Mesendoderm (in vitro differentiated cells): ENCODE measurements at regions not wholly inside any gene's neighbourhood (a gene's known extent, or its start where the extent isn't known, plus 50 kb on each side); places are given as distances from the start of the nearest gene placed in this dataset.

Source experiments
- DNase-seq: peaks from one replicate; pipeline ENCODE4 v3.0.0; 2013
- H2AK5ac ChIP-seq: 2 replicates; pipeline ENCODE4 v1.6.1; 2013; ENCODE audit warnings: low read length, inconsistent platforms
- H2BK120ac ChIP-seq: 2 replicates; pipeline ENCODE4 v1.6.1; 2013; ENCODE audit warnings: low read depth, mild to moderate bottlenecking, low read length, moderate library complexity, mixed read lengths
- H2BK15ac ChIP-seq: replicated peaks from 2 replicates; pipeline ENCODE4 v1.6.1; 2013; ENCODE audit warnings: low read depth, mild to moderate bottlenecking, moderate library complexity
- H2BK5ac ChIP-seq: 2 replicates; pipeline ENCODE4 v1.6.1; 2013; ENCODE audit warnings: low read length, inconsistent platforms
- H3K18ac ChIP-seq: 2 replicates; pipeline ENCODE4 v1.6.1; 2013; ENCODE audit warnings: mild to moderate bottlenecking, low read length, mixed read lengths
- H3K23ac ChIP-seq: one replicate; pipeline ENCODE4 v1.6.1; 2013; ENCODE audit warnings: low read length
- H3K27ac ChIP-seq: 2 replicates; pipeline ENCODE4 v1.5.1; 2013; ENCODE audit warnings: low read depth, mild to moderate bottlenecking, inconsistent platforms, low read length, moderate library complexity
- H3K27me3 ChIP-seq: 2 replicates; pipeline ENCODE4 v1.6.1; 2013; ENCODE audit warnings: low read length, control low read depth, mild to moderate bottlenecking, inconsistent platforms; ENCODE audit not compliant: insufficient read depth, poor library complexity
- H3K36me3 ChIP-seq: 2 replicates; pipeline ENCODE4 v1.6.1; 2013; ENCODE audit warnings: low read length, inconsistent platforms; ENCODE audit not compliant: control insufficient read depth, insufficient read depth
- H3K4ac ChIP-seq: one replicate; pipeline ENCODE4 v1.6.1; 2013; ENCODE audit warnings: low read depth, mild to moderate bottlenecking, low read length, moderate library complexity
- H3K4me1 ChIP-seq: 2 replicates; pipeline ENCODE4 v1.6.1; 2013; ENCODE audit warnings: low read depth, low read length, inconsistent platforms; ENCODE audit not compliant: control insufficient read depth
- H3K4me2 ChIP-seq: 2 replicates; pipeline ENCODE4 v1.6.1; 2013; ENCODE audit warnings: low read length
- H3K4me3 ChIP-seq: 2 replicates; pipeline ENCODE4 v1.5.1; 2013; ENCODE audit warnings: mild to moderate bottlenecking, low read length
- H3K56ac ChIP-seq: one replicate; pipeline ENCODE4 v1.6.1; 2013; ENCODE audit warnings: low read length
- H3K79me1 ChIP-seq: 2 replicates; pipeline ENCODE4 v1.6.1; 2013; ENCODE audit warnings: low read length, inconsistent platforms
- H3K79me2 ChIP-seq: 2 replicates; pipeline ENCODE4 v1.6.1; 2013; ENCODE audit warnings: mild to moderate bottlenecking, low read length; ENCODE audit not compliant: control insufficient read depth, insufficient read depth
- H3K9ac ChIP-seq: 2 replicates; pipeline ENCODE4 v1.6.1; 2013; ENCODE audit warnings: low read length, inconsistent platforms
- H4K5ac ChIP-seq: one replicate; pipeline ENCODE4 v1.6.1; 2013; ENCODE audit warnings: low read length
- H4K8ac ChIP-seq: one replicate; pipeline ENCODE4 v1.6.1; 2013; ENCODE audit warnings: low read depth, mild to moderate bottlenecking, control low read depth, low read length, moderate library complexity
- WGBS: extraction: QIAGEN DNeasy Blood & Tissue Kit; methylation state at CpG from one replicate; pipeline ENCODE4 v1.1.7; 2013; ENCODE audit warnings: low lambda C conversion rate, missing lambda C conversion rate; ENCODE audit not compliant: insufficient coverage; ENCODE audit errors: extremely low coverage; 5-methylcytosine and 5-hydroxymethylcytosine counted together

GRCh38 chr2:7697052-7697451 lies 779.8 kb downstream of the RNF144A start:
- Histone ChIP-seq H3K9ac (no peak overlapping the region), H3K4me1 (peaks cover 6% of the 10 kb centered on the region), H2BK120ac (no peak overlapping the region), H3K27me3 (no peaks in the 10 kb centered on the region), H3K79me1 (no peaks in the 10 kb centered on the region), H2AK5ac (no peak overlapping the region), H3K4me2 (no peak overlapping the region), H3K79me2 (no peaks in the 10 kb centered on the region), H3K4me3 (no peak overlapping the region), H3K56ac (no peak overlapping the region), H3K23ac (no peak overlapping the region), H3K27ac (peak overlapping the region; percentile 39), H4K5ac (no peak overlapping the region), H3K36me3 (no peaks in the 10 kb centered on the region), H3K18ac (no peak overlapping the region), H4K8ac (no peak overlapping the region), H3K4ac (no peak overlapping the region), H2BK15ac (no peak overlapping the region), H2BK5ac (no peak overlapping the region)
- DNase-seq = peak; percentile 76
- WGBS = no CpG with 5 or more reads among the region's 9 CpGs

- Histone ChIP-seq H2BK120ac (peak overlapping the region; percentile 51), H3K79me2 (no peaks in the 10 kb centered on the region), H3K27me3 (no peaks in the 10 kb centered on the region), H2BK15ac (no peak overlapping the region), H2BK5ac (no peak overlapping the region), H3K4me1 (peaks cover 3% of the 10 kb centered on the region), H3K4me2 (no peak overlapping the region), H2AK5ac (no peak overlapping the region), H3K18ac (peak overlapping the region; percentile 77), H3K36me3 (no peaks in the 10 kb centered on the region), H3K9ac (no peak overlapping the region), H4K5ac (no peak overlapping the region), H3K79me1 (no peaks in the 10 kb centered on the region), H3K27ac (peak overlapping the region; percentile 45), H3K56ac (no peak overlapping the region), H4K8ac (peak overlapping the region; percentile 82), H3K4me3 (no peak overlapping the region), H3K23ac (no peak overlapping the region), H3K4ac (no peak overlapping the region)
- WGBS = no CpG with 5 or more reads among the region's 1 CpG
- DNase-seq = no peak
Observed at GRCh38 chr2:7701791-7702190, 784.6 kb downstream of the RNF144A start.

DNA sequence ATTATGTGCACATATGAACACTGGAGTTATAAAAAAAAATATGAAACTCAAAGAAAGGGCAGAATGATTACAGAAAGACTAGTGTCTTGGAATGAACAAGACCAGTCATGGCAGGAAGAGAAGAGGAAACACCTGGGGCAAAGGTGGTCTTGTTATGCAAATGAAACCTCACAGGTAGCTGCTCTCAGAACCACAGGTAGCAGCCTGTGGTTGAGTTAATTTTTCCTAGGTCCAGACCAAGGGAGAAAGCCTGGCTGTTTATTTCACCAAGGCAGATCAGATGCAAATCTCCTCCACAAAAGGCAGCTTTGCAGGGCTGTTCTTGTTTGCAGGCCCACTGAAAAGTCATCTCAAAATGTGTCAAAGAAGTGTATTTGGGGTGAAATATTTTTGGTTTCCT lies 785.8 kb downstream of the RNF144A start:
- Histone ChIP-seq H3K4ac (no peak overlapping the region), H3K23ac (no peak overlapping the region), H2BK5ac (no peak overlapping the region), H3K27me3 (no peaks in the 10 kb centered on the region), H2BK120ac (no peak overlapping the region), H3K79me2 (no peaks in the 10 kb centered on the region), H3K4me3 (no peak overlapping the region), H3K27ac (no peak overlapping the region), H2BK15ac (no peak overlapping the region), H2AK5ac (no peak overlapping the region), H3K4me1 (peaks cover 3% of the 10 kb centered on the region), H3K18ac (no peak overlapping the region), H3K56ac (no peak overlapping the region), H3K4me2 (no peak overlapping the region), H3K9ac (no peak overlapping the region), H4K5ac (no peak overlapping the region), H4K8ac (no peak overlapping the region), H3K36me3 (no peaks in the 10 kb centered on the region), H3K79me1 (no peaks in the 10 kb centered on the region)
- DNase-seq = peak; percentile 49

- Histone ChIP-seq H2AK5ac (no peak overlapping the region), H3K56ac (no peak overlapping the region), H3K79me2 (no peaks in the 10 kb centered on the region), H3K4ac (no peak overlapping the region), H4K5ac (no peak overlapping the region), H3K18ac (no peak overlapping the region), H3K27ac (no peak overlapping the region), H2BK5ac (no peak overlapping the region), H2BK120ac (no peak overlapping the region), H3K36me3 (no peaks in the 10 kb centered on the region), H3K4me1 (peaks cover 3% of the 10 kb centered on the region), H3K23ac (no peak overlapping the region), H2BK15ac (no peak overlapping the region), H3K4me3 (no peak overlapping the region), H3K4me2 (no peak overlapping the region), H3K9ac (no peak overlapping the region), H3K27me3 (no peaks in the 10 kb centered on the region), H4K8ac (no peak overlapping the region), H3K79me1 (no peaks in the 10 kb centered on the region)
- peak; percentile 65 for DNase-seq
- no CpG with 5 or more reads among the region's 5 CpGs for WGBS
Observed at GRCh38 chr2:7703543-7704144, 786.4 kb downstream of the RNF144A start.

GRCh38 chr2:7704296-7704865 lies 787.2 kb downstream of the RNF144A start:
- Histone ChIP-seq H3K9ac (no peak overlapping the region), H3K18ac (no peak overlapping the region), H3K4me3 (no peak overlapping the region), H4K5ac (no peak overlapping the region), H2BK15ac (no peak overlapping the region), H3K4me2 (no peak overlapping the region), H2AK5ac (no peak overlapping the region), H3K4ac (no peak overlapping the region), H3K4me1 (peaks cover 3% of the 10 kb centered on the region), H3K56ac (no peak overlapping the region), H4K8ac (no peak overlapping the region), H2BK120ac (no peak overlapping the region), H3K36me3 (no peaks in the 10 kb centered on the region), H3K79me2 (no peaks in the 10 kb centered on the region), H3K23ac (no peak overlapping the region), H3K79me1 (no peaks in the 10 kb centered on the region), H3K27ac (no peak overlapping the region), H3K27me3 (no peaks in the 10 kb centered on the region), H2BK5ac (no peak overlapping the region)
- no peak for DNase-seq
- no CpG with 5 or more reads among the region's 6 CpGs for WGBS

DNA sequence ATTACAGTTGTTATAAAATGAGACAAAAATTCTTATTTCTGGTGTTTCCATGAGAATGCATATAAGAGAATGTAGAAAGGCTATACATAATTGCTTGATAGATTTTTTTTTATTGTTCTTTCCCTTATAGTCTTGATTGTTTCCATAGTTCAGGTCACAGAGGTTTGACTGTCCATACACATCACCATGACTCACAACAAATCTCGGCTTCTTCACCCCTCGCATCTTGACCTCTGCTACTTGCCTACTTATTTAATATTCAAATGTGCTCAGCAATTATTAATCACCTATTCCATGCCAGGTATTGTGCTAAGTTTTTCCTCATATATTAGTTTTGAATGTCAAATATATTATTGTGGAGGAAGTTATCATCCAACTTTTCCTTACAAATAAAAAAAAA lies 789.6 kb downstream of the RNF144A start:
- Histone ChIP-seq H3K79me2 (no peaks in the 10 kb centered on the region), H2BK5ac (no peak overlapping the region), H4K5ac (no peak overlapping the region), H3K36me3 (no peaks in the 10 kb centered on the region), H2BK120ac (no peak overlapping the region), H3K27me3 (no peaks in the 10 kb centered on the region), H2BK15ac (no peak overlapping the region), H4K8ac (no peak overlapping the region), H3K4me2 (no peak overlapping the region), H3K9ac (no peak overlapping the region), H3K4me1 (peaks cover 3% of the 10 kb centered on the region), H2AK5ac (no peak overlapping the region), H3K56ac (no peak overlapping the region), H3K4me3 (no peak overlapping the region), H3K79me1 (no peaks in the 10 kb centered on the region), H3K18ac (no peak overlapping the region), H3K4ac (no peak overlapping the region), H3K27ac (no peak overlapping the region), H3K23ac (no peak overlapping the region)
- no CpG with 5 or more reads among the region's 2 CpGs for WGBS
- no peak for DNase-seq
